NCI-H2107 treated with DMSO at 0.1 percent for 48 hours (cell line): ENCODE measurements at regions not wholly inside any gene's neighbourhood (a gene's known extent, or its start where the extent isn't known, plus 50 kb on each side); places are given as distances from the start of the nearest gene placed in this dataset.

Source experiments
- DNase-seq: peaks from one replicate; lab custom pipeline; 2025; ENCODE audit not compliant: unreplicated experiment; lab: John Stamatoyannopoulos, UW

- no peak for DNase-seq
Measured at GRCh38 chr4:147347217-147347616, 133.7 kb upstream of the EDNRA start.

DNA sequence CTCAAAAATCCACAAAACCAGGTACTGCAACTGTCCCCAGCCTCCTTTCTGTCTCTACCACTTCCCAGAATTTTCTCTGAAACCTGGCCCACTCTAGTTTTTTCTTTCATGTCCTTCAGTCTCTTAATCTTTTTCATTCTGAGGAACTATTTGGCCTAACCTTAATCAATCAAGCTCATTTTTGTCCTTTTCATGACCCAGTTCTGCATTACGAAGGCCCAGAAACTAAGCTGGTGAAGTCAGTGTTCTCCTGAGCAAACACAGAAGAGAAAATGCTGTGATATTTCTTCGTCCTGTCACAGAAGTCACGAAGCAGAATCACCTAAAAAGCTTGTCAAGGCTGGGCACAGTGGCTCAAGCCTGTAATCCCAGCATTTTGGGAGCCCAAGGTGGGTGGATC lies 131.7 kb upstream of the EDNRA start:
- no peak for DNase-seq

- DNase-seq: no peak
Measured at GRCh38 chr4:147351083-147351787, 129.7 kb upstream of the EDNRA start.

DNA sequence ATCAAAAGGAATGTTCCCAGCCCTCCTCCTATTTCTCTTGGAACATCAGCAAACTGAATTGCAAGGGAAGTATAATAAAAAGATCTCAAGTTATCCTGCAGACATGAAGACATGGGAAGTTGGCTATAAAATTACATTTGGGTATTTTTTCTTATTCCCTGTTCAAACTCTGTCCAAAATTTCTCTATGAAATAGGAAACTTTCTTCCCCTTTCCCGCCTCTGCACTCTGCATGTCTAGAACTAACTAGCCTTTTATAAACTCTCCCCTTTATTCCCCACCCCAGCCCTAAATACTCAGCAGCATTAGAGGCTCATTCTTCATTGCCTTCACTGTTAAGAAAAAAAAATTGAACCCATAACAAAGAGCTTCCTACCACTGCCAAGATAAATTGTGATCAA lies 126.7 kb upstream of the EDNRA start:
- no peak for DNase-seq

DNA sequence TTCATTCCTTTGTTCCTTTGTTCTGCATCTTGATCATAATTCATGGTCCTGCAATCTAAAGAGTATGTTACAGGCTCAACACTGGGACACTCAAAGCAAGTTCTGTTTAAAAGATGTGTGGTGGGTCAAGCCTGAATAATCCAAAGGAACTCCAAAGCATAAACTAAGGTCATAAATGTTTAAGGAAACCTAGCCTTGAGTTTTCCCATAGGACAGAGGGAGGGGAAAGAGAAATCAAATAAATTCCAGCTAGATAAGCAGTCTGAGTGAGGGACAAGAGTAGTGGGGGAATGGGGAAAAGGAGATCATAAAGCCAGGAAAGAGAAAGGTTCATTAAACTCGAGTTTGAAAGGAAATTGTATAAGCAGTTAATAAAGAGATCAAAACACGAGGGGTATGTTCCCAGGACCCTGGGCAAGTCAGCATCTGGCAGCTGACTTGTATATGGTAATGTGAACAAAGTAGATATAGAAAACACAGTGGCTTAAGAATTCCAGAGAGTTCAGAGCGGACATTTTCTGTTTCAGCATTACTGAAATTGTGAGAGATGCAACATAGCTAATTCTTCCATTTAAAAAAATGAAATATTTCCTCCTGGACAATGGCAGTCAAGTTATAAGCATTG lies 125.8 kb upstream of the EDNRA start:
- no peak for DNase-seq

- DNase-seq: no peak
Measured at GRCh38 chr4:147355847-147356246, 125.0 kb upstream of the EDNRA start.

DNA sequence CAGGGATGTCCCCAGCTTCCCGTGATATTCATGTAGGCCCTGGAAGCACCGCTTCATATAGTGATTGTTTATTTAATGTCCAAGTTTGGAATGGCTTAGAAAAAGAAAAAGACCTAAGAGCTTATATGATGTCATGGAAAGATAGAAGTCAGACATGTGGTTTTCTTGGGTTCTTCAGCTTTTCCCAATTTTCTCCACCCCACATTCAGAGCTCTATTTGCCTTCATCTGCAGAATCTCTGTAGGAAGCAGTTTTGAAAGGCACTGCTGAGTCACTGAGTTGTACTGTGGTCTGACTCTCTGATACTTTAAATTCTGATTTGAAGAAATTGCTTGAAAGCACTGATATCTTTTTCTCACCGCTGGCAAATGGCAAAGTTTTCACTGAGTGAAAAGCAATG lies 120.6 kb upstream of the EDNRA start:
- no peak for DNase-seq

- DNase-seq: no peak
Measured at GRCh38 chr4:147361726-147362125, 119.2 kb upstream of the EDNRA start.

DNA sequence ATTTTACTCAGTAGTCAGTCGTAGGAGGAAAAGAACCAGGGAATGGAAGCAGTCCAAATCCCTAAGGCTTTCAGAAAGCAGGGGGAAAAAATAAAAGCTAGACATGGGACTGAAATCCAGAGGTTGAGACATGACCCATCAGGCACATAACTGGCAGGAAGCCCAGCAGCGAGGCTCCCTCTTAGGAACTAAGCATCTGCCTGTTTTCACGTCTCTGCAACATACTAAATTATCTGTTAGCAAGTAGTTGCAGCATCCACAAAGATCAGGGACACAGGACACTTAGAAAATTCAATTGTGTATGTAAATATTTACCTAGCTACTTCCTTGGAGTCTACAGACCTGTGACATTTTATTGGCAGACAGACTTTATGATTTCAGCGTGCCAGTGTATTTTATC lies 118.0 kb upstream of the EDNRA start:
- no peak for DNase-seq

DNA sequence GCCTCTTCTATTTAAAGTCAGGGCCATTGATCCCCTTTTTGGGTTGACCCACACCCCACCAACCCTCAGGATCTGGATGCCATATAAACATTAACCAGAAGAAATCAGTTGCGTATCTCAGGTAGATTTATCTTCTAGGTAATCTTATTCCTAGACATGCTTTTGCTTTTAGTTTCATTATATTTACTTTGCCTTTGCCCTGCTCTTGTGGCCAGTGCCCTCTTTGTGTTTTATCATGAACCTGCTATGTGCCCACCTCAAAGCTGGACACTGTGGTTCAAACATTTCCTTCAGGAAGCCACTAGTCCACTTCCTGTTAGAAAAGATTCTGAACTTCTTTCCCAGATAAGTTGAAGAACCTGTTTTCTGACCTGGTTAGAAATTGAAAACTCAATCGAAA lies 117.4 kb upstream of the EDNRA start:
- no peak for DNase-seq

DNA sequence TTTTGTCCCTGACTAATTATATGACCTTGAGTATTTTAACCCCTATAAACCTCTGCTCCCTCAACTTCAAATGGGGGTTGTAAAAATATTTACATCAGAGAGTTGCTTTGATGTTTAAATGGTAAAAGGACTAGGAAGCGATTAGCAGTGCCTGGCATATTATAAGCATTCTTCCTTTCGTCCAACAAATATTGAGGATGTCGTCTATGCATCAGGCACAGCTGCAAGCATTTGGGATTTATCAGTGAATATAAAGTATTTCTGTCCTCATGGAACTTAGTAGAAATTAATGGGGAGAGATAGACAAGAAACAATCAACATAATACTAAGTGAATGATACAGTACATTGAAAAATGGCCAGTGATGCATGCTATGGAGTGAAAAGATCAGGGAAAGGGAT lies 115.5 kb upstream of the EDNRA start:
- no peak for DNase-seq

GRCh38 chr4:147366164-147366563 lies 114.7 kb upstream of the EDNRA start:
- no peak for DNase-seq

DNA sequence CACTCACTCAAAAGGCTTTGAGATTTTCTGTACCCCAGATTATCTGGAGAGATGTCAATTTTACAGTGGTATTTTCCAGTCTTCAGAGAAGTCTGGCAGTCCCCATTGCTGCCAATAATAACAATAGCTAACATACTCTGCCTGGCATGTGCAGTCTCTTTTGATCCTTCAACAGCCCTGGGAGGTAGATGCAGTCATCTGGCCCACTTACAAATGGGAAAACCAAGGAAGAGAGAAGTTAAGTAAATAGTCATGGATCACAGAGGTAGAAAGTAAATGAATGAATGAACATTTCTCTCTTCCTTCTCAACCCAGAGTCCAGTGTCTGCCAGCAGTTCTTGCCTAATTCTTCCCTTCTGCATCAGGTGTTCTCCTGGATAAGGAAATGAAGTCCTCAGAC lies 113.0 kb upstream of the EDNRA start:
- DNase-seq: no peak

GRCh38 chr4:147368948-147369347 lies 111.9 kb upstream of the EDNRA start:
- no peak for DNase-seq

GRCh38 chr4:147370473-147370872 lies 110.4 kb upstream of the EDNRA start:
- DNase-seq: no peak

DNA sequence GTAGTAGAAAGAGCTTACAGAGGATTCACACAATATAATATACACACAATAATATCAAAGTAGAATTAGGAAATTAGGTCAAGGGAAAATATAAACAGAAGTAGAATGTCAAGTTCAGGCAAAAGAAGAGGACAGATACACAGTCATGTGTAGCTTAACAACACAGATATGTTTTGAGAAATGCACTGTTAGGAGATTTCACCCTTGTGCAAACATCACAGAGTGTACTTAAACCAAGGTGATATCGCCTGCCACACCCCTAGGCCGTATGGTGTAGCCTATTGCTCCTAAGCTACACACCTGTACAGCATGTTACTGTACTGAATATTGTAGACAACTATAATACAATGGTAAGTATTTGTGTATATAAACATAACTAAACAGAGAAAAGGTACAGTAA lies 110.0 kb upstream of the EDNRA start:
- DNase-seq: no peak

DNA sequence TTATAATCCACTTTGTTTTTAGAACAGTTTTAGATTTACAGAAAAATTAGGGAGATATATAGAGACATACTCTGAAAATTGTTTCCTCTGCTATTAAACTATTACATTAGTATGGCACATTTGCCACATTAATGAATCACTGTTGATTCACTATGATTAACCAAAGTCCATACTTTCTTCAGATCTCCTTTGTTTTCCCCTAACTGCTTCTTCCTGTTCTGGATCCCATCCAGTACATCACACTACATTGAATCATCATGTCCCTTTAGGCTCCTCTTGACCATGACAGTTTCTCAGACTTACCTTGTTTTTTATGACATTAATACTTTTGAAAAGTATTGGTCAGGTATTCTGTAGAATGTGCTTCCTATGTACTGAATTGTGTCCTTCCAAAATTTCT lies 109.2 kb upstream of the EDNRA start:
- DNase-seq: no peak

GRCh38 chr4:147378780-147379179 lies 102.1 kb upstream of the EDNRA start:
- no peak for DNase-seq

- no peak for DNase-seq
Measured at GRCh38 chr4:147381749-147382148, 99.1 kb upstream of the EDNRA start.

DNA sequence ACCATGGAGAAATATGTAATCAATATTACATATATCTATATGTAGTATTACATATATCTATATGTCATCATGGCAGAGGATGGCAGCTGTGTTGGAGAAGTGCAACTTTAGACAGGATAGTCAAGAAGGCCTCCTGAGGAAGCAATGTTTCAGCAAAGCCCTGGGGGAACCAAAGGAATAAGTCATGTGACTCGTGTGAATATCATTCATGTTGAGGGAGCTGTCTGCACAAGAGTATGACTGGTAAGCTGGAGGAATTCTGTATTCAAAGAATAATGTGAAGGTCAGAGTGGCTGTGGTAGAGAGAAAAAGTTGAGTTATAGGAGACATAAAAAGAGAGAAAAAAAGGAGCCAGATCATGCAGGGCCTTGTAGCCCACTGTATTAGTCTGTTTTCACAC lies 92.9 kb upstream of the EDNRA start:
- no peak for DNase-seq

GRCh38 chr4:147396105-147396504 lies 84.8 kb upstream of the EDNRA start:
- no peak for DNase-seq

DNA sequence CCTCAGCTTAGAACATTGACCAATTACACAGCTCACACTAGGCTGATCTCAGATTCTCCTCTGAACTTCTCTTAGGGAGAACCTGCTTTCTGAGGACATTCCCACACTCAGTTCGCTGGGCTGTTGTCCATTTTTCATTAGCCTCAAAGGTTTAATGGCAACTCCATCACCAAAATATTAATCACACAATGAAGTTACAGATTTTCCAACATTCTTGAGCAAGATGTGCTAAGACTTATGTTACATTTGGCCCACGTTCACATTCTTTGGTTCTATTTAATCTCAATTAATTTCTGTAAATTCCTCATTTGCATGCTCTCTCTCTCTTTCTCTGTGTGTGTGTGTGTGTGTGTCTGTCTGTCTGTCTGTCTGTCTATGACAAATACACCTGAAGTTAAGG lies 82.3 kb upstream of the EDNRA start:
- DNase-seq: no peak

GRCh38 chr4:147400721-147401120 lies 80.2 kb upstream of the EDNRA start:
- no peak for DNase-seq
